GM21723 (cell line): ENCODE measurements at regions not wholly inside any gene's neighbourhood (a gene's known extent, or its start where the extent isn't known, plus 50 kb on each side); places are given as distances from the start of the nearest gene placed in this dataset.

Source experiments
- ATAC-seq: cut with Tn5 transposase; IDR thresholded peaks from one replicate; pipeline ENCODE4 v1.9.1; 2021; ENCODE audit warnings: mild to moderate bottlenecking, moderate library complexity; ENCODE audit not compliant: unreplicated experiment

DNA sequence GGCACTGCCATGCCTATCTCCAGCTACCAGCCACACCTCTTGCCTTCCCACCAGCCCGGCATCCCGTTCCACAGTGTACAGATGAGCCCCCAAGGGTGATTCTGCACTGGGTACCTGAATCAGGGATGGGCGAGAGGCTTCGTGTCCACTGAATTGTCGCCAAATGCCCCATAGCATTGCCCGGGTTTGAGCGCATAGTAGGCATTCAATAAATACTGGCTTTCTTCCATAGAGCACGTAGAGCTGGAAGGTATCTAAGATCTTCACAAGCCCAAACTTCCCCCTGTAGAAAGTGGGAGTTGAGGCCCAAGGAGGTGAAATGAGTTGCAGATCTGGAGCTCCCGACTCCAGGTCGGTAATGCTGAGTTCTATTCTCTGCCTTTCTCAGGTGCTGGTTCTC, 358.7 kb downstream of the LPIN1 start:
- ATAC-seq, result no peak

DNA sequence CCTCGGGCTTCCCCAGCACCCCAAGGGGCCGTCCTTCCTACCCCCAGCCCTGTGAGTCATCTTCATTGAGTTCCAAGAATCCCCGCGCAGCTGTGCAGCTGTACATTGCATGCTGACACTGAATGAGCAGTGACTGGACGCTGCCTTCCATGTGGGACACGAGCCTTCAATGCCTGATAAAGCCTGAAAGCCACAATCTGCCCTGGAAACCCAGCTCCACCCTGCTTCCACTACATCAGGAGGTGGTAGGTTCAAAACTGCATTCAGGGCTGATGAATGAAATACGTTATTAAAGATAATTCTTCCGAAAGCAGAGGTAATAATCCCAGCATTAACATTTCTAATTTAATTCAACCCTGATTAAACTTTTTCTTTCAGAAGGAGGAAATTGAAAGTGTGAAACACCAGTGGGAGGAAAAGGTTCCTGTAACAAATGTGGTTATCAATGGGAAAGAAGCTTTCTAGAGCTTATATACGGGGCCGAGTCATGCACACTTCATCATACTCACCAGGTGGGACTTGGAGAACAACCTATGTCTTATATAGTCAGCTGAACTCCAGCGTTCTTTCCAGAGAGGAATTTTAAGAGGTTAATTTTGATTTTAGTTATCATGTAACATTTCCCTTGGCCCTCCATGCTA, 360.1 kb downstream of the LPIN1 start:
- no peak for ATAC-seq

DNA sequence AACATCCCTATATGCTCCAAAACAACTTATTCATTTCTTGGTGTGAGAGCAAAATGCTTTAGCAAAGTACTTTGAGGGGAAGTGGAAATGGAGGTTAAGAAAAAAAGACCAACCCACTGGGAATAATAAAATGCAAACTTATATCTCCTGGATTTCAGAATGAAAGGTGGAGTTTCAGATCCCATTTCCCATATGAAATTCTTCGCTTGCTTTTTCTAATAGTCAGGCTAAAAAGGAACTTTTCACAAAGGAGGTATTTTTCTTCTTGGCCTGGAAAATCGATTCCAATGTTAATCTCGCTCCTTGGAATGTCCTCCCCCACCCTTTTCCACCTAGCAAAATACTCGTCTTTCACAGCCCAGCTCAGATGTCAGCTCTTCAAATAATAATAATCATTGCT, 360.9 kb downstream of the LPIN1 start:
- no peak for ATAC-seq

DNA sequence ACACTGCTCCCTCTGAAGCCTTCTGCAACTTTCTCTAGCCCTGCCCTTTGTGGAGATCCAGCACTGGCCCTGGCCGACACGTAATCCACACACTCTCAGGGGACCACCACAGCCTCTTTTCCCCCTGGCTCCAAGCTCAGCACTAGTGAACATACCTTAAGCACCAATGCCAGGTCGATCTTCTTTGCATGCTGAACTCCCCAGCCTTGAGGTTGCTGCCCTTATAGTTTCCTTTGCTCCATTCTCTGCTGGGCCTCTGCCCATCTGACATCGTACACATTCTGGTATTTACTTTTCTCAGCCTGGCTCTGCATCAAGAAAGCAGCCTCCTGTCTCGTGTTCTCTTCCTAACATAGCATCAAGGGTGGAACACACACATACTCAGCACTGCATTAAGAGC, 361.5 kb downstream of the LPIN1 start:
- ATAC-seq, result no peak

DNA sequence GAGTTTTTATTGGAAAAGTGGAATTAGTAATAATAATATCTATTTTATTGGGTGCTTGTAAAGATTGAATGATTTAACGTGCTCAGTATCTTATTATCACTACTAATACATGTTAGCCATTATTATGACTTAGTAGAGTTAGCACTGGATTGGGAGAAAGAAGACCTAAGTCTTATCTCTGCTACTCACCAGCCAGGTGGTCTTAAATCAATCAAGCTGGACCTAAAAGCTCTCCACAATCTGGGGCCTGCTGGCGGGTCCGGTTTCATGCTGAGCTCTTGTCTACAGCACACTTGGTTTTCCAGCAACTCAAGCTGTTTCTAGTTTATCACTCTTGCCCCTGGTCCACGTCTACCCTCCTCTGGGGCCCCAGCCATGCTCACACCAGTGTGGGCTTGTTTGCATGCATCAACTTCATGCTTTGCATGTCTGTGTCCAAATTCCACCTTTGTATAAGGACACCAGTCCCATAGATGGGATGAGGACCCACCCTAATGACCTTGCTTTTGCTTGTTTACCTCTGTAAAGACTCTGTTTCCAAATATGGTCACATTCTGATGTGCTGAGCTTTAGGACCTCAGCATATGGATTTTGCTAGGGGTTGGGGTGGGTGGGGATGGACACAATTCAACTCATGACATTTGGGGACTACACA, 363.1 kb downstream of the LPIN1 start:
- ATAC-seq, result no peak

DNA sequence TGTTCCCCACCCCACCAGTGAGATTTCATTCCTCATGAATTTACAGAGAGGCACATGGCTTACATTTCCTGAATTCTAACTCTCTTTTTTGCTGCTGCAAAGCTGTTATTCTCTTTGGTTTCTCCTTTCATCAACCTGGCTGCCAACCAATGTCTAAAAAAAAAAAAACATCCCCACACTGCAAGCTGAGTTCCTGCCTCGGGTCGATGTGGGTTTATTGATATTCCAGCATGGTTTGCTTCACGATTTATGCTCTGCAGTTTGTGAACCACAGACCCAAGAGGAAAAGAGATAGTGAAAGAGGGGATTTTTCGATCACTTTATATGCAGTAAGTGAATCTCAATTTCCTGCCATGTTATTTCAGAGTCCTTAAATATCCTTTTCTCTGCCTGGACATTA, 363.6 kb downstream of the LPIN1 start:
- ATAC-seq, result no peak

DNA sequence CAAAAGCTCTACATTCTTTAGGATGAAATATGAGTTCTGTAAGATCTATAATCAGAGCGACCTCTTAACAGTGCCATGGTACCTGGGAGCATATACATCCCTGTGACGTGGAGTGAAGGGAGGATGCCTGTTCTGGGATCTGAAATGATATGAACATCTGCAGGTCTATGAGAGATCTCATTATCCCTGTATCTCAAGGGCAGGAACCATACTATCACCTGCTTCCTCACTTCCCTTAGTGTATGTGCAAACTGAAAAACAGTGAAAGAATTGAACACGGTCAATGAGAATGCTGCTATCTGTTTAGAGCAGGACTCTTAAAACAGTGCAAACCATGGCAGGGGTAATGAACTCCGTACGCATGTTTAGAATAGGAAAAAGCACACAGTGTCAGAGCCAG, 364.0 kb downstream of the LPIN1 start:
- no peak for ATAC-seq

DNA sequence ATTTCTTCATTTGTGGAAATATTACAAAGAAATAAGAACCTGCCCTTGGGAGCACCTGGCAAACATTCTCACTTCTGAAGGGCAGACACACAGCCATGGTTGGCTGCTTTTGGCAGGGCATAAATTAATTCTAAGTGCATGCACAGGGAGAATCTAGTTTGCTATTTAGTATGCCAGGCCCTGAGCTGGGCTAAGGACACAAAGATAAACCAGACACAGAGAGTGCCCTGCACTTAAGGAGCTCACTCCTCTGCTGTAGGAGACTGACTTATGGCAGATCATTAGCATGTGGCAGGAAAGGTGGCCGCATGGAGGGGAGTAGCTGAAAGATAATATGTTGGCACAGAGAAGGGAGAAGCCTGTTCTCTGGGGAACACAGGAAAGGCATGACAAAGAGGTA, 367.0 kb downstream of the LPIN1 start:
- ATAC-seq, result no peak

DNA sequence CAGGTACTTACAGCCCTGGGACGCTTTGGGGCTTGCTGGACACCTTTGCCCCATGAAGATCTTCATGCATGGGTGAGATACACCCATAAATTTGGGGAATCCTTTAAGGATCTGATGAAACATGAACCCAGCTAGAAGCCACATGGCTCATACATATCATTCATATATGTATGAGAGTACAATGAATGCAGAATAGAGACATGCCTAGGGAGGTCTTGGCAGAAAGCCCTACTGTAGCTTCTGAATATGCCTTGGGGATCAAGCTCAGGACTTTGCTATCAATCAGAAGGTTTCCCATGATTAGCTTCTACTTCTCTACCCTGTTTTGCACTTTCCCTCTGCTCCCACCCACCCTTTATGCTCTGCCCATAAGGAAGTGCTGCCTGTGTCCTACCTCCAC, 368.4 kb downstream of the LPIN1 start:
- ATAC-seq, result no peak

DNA sequence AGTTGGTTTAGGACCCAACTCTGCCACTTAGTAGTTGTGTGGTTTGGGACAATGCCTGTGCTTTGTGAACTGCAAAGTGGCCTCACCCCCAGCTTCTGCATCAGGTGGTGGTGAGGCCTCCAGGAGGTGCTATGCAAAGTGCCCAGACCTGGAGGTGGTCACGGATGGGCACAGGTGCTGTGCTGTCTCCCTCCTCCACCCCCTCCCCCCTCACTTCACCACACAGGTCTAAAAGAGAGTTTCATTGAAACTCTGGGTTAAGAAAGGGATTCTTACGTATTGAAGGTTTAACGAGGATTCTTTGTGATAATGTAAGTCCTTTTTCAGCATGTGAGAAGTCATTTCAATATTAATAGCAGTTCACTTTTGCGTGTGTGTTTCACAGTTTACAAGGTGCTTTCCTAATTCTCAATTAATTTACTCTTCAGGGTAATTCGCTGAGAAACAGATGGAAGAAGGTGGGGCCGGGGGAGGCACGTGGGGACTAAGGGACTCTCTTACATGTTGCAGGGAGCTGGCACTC, 369.9 kb downstream of the LPIN1 start:
- peak; percentile 77 for ATAC-seq

DNA sequence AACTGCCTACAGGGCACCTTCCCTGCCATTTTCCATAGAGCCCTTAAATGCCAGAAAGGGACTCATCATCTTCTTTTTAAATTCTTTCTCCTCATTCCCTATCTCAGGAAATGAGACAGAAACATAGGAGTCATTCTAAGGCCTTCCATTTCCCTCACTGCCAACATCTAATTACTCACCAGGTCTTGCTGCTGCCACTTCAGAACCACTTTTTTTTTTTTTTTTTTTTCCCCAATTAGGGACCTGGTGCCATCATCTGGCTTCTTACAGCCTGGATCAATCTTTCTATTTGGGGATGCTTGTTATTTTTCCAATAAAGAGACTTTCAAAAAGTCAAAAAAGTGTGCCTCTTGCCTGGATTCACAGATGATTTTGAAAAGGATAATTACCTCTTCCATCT, 373.4 kb downstream of the LPIN1 start:
- ATAC-seq, result no peak

DNA sequence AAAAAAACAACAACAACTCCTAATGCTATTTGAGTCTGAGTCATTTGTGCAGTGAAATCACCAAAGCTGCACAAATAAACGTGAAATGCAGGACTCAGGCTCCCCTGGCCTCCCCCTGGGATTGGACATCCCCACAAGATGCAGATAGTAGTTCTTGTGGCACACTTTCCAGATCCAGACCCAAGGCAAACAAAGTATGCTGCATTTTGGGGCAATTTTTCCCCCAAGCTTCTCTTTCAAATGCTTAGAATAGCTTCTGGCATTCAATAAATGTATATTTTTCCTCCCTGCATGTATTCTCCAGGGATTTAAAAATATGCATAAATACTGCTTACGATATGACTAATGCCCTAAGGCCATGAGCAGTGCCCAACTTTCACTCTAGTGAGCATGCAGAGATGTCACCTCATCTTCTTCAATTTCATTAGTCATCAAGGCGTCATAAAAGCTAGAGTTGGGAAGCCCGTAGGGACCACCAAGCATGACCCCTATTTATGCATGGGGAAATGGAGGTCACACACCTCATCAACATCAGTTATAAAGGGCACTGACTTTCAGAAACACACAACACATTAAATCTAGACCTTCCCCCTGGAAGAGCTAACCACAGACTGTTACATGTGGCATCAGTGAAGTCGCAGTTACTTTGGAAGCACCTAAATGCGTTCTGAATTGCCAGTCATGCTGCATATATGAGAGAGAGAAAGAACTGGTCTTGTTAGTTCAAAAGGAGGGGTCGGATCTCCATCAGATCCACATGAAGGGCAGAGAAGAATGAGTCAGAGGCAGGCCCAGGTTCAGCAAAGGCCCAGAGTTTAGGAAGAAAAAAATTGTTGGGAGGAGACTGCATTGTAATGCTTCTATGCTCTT, 374.1 kb downstream of the LPIN1 start:
- ATAC-seq, result no peak

DNA sequence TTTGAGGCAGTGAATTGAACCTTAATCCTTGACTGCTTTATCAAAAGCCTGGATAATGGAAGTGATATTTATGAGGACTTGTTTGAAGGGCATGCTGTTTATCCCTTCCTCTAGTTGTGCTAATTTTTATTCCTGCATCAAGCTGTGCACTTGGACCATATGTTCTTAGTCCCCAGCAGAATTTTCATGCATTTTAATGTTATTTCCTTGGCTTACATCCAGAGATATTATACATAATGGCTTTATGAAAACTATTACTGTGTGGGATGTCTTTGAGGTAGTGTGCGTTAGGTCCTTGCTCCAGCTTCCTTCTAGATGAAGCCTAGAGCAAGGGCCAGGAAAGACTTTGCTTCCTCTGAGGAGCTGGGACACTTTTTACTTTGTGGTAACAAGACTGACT, 378.4 kb downstream of the LPIN1 start:
- no peak for ATAC-seq

DNA sequence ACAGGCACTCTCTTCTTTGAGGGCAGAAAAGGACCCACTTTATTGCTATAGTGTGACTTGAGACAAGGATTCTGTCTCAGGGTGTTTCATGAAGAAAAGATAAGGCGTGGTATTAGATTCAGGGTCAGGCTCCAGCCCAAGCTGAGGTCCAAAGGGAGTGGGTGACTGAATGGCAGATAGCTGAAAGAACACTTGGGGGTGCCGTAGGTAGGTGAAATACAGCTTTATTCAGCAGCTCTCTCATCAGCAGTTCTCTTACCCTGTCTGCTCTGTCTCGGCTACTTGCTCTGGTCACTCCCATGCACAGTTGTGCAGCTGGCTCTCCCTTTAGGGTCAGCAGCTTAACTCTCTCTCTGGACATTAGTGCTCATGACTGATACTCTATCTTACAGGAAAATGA, 379.9 kb downstream of the LPIN1 start:
- no peak for ATAC-seq

DNA sequence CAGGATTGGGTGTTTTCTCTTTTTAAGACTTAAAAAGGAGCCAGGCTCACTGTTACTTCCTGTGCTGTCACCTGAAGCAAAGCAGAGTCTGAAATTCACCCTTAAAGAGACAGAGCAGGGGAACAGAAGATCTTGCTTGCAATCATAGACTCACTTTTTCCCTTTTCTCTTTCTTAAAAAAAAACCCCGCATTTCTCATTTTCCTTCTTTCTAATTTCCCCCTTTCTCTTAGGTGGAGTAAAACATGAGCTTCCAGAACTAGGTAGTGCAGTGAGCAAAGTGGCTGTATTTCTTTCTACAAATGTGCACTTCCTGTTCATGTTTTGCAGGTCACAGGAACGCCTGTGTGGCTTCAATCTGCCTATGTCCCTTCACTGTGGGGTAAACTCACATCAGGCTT, 381.2 kb downstream of the LPIN1 start:
- ATAC-seq, result no peak

DNA sequence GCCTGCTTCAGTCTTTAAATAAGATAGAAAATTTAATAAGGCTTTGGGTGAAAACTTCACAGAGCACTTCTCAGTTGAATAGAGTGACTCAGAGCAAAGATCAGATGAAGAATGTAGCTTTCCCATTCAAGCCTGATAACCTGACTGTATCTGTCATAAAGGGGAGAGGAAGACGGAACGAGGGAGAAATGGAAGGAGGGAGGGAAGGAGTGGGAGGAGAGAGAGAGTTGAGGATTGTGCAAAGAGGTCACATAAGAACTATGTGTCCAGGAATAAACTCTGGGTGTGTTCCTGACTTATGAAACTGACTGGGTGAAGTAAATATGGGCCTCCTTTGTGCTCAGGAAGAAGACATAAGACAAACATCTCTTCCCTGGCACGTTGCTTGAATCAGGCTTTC, 385.5 kb downstream of the LPIN1 start:
- no peak for ATAC-seq

DNA sequence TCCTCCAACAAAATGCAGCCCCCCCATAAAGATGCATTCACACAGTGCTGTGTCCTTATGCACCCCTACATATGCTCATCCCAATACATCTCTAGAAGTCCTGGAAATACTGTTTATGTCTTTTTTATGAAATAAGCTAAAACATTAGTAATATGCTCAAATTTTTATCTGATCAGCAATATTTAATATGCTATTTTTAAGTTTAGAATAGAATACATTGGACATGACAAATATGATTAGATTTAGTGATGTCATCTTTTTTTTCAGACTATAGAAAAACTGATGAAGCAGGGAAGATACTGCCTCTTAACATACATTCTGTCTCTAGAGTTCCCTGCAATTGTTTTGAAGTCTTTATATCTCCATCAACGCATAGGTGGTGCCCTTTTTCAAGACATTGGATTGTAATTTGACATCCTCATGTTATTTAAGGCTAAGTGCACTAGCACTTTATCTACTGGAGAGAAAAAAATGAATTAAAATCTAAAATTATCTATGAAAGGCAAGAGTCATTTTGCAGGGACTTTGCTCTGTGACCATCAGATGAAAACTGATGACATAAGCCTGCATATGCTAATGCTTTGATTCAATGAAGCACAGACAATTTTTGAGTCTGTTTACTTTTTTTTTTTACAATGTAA, 395.3 kb downstream of the LPIN1 start:
- ATAC-seq, result no peak

DNA sequence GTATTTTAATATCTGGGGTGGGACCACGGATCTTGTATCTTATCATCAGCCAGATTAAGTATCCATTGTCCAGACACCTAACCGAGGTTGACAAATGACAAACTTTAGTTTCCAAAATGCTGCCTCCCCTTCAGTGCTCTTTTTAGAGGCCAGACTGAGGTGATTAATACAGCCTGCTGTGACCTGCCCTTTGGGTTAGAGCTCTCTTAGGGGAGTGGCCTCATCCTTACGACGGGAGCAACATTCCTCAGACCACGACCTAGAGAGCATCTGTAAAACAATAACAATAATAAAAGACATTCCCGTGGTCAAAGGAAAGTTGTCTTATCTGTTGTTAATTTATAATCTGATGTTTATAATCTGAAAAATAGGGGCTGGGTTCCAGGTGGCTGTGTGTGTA, 405.3 kb downstream of the LPIN1 start:
- no peak for ATAC-seq

DNA sequence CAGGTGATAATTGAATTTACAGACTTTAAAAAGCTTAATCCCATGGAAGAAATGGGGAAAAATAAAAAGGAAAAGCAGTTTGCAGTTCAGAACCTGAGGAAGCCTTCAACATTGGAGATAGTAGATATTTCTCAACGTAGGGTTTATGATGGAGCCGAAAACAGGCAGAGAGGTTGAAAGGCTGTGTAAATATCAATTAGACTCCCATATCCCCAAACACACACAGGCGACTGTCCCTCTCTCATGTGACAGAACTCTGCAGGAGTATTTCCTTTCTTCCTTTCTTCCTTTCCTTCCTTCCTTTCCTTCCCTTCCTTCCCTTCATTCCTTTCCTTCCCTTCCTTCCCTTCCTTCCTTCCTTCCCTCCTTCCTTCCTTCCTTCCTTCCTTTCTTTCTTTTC, 406.5 kb downstream of the LPIN1 start:
- ATAC-seq, result no peak

DNA sequence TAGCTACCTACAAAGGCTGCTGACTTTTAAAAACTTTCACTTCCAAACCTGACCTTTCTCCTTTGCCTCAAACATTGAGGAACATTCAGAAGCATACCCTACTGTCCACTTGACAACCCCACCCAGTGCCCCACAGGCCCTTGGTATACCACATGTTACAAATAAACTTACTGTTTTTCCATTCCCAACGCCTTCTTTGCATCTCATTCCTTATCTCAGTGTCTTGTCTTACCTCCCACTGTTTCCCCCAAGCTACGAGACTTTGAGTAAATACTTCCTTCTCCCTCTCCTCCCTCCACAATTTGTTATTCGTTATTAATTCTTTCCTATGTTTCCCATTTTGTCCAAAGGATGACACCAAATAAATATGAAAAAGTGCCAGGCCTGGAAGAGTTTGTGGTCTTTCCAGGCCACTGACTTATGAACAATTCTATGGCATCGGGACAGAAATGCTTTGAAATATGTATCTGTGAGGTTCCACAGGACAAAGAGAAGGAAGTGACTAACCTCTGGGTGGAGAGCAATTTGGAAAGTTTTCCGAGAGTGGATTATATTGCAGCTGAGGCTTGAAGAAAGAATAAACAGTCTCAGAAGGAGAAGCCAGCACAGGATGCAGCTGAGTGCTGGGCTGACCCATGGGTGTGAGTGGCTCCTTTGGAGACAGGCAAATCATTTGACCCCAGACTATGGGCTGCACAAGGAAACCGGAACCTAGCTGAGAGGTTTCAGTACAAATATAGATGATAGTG, 409.0 kb downstream of the LPIN1 start:
- no peak for ATAC-seq

DNA sequence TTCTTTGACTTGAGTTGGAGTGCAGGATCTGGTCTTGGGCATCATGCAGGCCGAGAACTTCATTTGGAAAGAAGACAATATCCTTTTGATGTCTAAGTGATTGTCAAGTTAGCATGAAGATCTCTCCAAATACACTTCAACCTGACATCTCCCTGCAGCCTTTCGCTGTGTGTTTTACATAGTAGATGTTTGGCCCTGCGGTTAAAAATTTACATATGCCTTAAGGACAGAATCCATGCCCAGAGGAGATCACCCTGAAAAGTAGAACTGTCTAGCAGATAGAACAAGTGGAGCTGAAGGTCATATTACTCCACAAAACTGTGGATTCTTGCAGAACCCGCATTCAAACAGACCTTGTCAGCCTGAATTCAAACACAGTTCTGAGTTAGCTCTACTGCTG, 409.9 kb downstream of the LPIN1 start:
- ATAC-seq, result no peak
